Glutamatergic neuron (in vitro differentiated cells): ENCODE measurements at regions not wholly inside any gene's neighbourhood (a gene's known extent, or its start where the extent isn't known, plus 50 kb on each side); places are given as distances from the start of the nearest gene placed in this dataset.

Source experiments
- DNase-seq: peaks from one replicate; pipeline ENCODE4 v3.0.0; 2022
- H3K27ac Mint-ChIP-seq: one replicate; pipeline ENCODE4 v1.8.0; 2020; ENCODE audit warnings: mild to moderate bottlenecking, mixed read lengths, inconsistent platforms; ENCODE audit not compliant: unreplicated experiment
- H3K27me3 Mint-ChIP-seq: one replicate; pipeline ENCODE4 v1.8.0; 2020; ENCODE audit warnings: mild to moderate bottlenecking, moderate library complexity, mixed read lengths, inconsistent platforms; ENCODE audit not compliant: unreplicated experiment
- H3K36me3 Mint-ChIP-seq: one replicate; pipeline ENCODE4 v1.8.0; 2020; ENCODE audit warnings: mild to moderate bottlenecking, mixed read lengths, inconsistent platforms; ENCODE audit not compliant: unreplicated experiment
- H3K4me1 Mint-ChIP-seq: one replicate; pipeline ENCODE4 v1.8.0; 2020; ENCODE audit warnings: mild to moderate bottlenecking, low read depth, mixed read lengths, inconsistent platforms; ENCODE audit not compliant: unreplicated experiment
- H3K4me3 Mint-ChIP-seq: one replicate; pipeline ENCODE4 v1.8.0; 2020; ENCODE audit warnings: mild to moderate bottlenecking, mixed read lengths, inconsistent platforms; ENCODE audit not compliant: unreplicated experiment
- H3K9me3 Mint-ChIP-seq: one replicate; pipeline ENCODE4 v1.8.0; 2020; ENCODE audit warnings: mild to moderate bottlenecking, moderate library complexity, mixed read lengths, inconsistent platforms; ENCODE audit not compliant: unreplicated experiment
- CTCF ChIP-seq: fragments of 200-600 bp; sonication (generic); IDR thresholded peaks from one replicate; pipeline ENCODE4 v1.5.0; 2021; ENCODE audit not compliant: partially characterized antibody, unreplicated experiment

- H3K36me3 Mint-ChIP-seq: peaks cover 3% of the 10 kb centered on the region
- no peak for DNase-seq
- H3K9me3 Mint-ChIP-seq: no peaks in the 10 kb centered on the region
- no peak overlapping the region for H3K4me3 Mint-ChIP-seq
- H3K27ac Mint-ChIP-seq: no peak overlapping the region
- H3K4me1 Mint-ChIP-seq: no peaks in the 10 kb centered on the region
- peaks cover 3% of the 10 kb centered on the region for H3K27me3 Mint-ChIP-seq
- no peak for TF ChIP-seq CTCF
Measured at GRCh38 chr2:223701761-223702160, 99.6 kb upstream of the SCG2 start.

- no peaks in the 10 kb centered on the region for H3K4me1 Mint-ChIP-seq
- H3K36me3 Mint-ChIP-seq: peaks cover 11% of the 10 kb centered on the region
- no peak overlapping the region for H3K27ac Mint-ChIP-seq
- no peak overlapping the region for H3K4me3 Mint-ChIP-seq
- no peak for TF ChIP-seq CTCF
- no peak for DNase-seq
- no peaks in the 10 kb centered on the region for H3K9me3 Mint-ChIP-seq
- H3K27me3 Mint-ChIP-seq: peaks cover 1% of the 10 kb centered on the region
Measured at GRCh38 chr2:223700221-223700620, 98.1 kb upstream of the SCG2 start.

GRCh38 chr2:223697892-223698645 lies 95.9 kb upstream of the SCG2 start:
- H3K27ac Mint-ChIP-seq: no peak overlapping the region
- H3K4me3 Mint-ChIP-seq: no peak overlapping the region
- no peaks in the 10 kb centered on the region for H3K27me3 Mint-ChIP-seq
- peaks cover 8% of the 10 kb centered on the region for H3K36me3 Mint-ChIP-seq
- no peak for TF ChIP-seq CTCF
- DNase-seq: no peak
- H3K9me3 Mint-ChIP-seq: no peaks in the 10 kb centered on the region
- H3K4me1 Mint-ChIP-seq: peaks cover 1% of the 10 kb centered on the region

- Mint-ChIP-seq H3K27ac (no peak overlapping the region), H3K36me3 (peaks cover 8% of the 10 kb centered on the region), H3K4me1 (peaks cover 1% of the 10 kb centered on the region), H3K4me3 (no peak overlapping the region), H3K27me3 (no peaks in the 10 kb centered on the region), H3K9me3 (no peaks in the 10 kb centered on the region)
- no peak for DNase-seq
- no peak for TF ChIP-seq CTCF
Measured at GRCh38 chr2:223697316-223697891, 95.2 kb upstream of the SCG2 start.

GRCh38 chr2:223696719-223697118 lies 94.6 kb upstream of the SCG2 start:
- Mint-ChIP-seq H3K4me3 (no peak overlapping the region), H3K27me3 (no peaks in the 10 kb centered on the region), H3K4me1 (peaks cover 8% of the 10 kb centered on the region), H3K27ac (no peak overlapping the region), H3K9me3 (no peaks in the 10 kb centered on the region), H3K36me3 (peaks cover 8% of the 10 kb centered on the region)
- no peak for TF ChIP-seq CTCF
- DNase-seq: no peak
